Activated naive CD4-positive, alpha-beta T cell (primary cell): ENCODE measurements at regions not wholly inside any gene's neighbourhood (a gene's known extent, or its start where the extent isn't known, plus 50 kb on each side); places are given as distances from the start of the nearest gene placed in this dataset.
A peak's percentile ranks its signal among the peaks of the same experiment; 100 is the strongest.

ENCODE experiments used
- DNase-seq, 4 experiments: peaks; one replicate each; lab custom pipeline; 2025; lab: John Stamatoyannopoulos, UW

DNA sequence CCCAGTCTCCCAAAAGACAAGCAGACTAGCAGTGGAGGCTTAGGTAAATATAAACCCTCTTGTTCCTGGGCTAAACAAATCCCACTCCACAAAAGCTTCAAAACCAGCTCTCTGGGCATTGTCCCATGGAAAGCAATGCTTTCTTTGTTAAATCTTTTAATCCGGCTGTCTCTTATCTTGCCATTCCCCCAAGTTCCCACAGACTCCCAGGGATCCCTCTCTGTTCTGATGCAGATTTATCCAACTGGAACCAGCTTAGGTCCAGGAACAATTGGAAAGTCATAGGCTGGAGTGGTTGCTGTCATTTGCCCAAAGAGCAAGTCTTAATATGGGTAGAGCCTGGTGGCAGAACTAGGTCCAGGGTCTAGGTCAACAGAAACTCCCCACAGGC, 110.1 kb upstream of the ATP1A1 start:
- DNase-seq: no peak

DNA sequence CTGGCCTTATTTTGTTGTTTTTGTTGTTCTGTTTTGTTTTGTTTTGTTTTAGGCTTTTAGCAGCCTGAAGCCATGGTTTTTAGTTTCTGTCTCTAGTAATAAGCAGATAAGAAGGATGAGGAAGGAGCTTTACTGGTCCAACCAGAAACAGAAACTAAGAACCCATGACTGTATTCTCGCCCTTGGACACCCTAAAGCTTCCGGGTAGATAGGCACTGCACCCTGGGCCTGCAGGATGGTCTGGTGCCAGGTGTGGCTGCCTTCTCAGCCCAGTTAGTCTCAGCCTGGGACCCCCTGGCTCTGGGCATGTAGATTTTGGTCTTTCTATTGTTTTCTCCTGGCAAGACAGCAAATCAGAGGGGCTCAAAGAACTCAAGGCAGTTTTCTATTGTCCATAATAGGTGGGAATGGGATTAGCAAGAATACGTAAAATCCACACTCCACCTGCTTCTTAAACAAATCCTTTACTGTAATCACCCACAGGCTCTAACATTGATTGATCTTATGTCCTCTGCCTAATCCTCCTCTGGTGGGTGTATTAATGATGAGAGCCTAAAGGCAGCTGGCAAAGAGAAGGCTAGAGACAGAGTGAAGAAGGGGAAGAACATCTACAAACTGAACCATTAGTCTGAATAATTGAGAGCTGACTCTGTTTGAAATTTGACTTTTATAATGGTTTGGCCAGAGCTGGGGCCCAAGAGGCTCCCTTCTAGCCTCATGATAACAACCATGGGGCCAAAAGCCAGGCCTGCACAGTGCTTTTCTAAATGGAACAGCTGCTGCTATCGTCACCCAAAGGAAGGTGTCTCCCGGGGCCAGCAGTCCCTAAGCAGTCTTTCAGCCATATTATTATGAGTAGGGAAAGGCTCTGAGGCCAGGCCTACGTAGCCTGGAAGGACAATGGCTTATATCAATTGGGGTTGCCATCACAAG, 106.8 kb upstream of the ATP1A1 start:
- no peak for DNase-seq

DNA sequence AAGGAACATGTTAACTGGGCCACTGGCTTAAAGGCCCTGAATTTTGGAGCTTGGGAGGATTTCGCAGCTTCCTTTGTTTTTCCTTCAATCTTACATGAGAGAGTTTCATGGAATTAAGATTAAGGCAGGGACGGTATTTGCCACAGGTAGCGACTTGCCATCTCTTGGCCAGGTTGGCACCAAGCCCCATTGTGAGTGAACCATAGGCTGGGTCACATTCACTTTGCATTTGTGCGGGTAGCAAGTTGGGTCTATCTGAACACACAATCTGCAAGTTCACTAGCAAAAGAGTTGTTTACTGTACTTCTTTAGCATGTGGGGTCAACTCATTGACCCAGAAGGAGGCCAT, 106.2 kb upstream of the ATP1A1 start:
- DNase-seq: no peak

DNA sequence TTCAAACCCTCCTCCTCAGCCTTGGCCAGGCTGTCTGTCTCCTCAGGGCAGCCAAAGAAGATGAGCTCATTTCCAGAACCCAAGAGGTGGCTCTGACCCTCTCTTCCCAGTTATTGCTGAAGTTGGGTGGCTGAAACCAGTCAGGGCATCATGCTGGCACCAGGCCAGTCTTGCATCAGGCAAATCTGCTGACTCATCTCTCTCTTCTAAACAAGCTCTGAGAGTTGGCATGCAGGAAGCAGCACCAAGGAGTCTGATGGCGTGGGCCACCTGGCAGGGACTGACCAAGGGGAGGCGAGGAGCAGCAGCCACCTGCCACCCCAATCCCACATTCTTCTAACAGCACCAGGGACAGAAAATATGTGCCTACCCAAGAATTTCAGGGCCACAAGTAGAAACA, 104.8 kb upstream of the ATP1A1 start:
- DNase-seq: peak in 1 of 4 experiments; percentile 7

DNA sequence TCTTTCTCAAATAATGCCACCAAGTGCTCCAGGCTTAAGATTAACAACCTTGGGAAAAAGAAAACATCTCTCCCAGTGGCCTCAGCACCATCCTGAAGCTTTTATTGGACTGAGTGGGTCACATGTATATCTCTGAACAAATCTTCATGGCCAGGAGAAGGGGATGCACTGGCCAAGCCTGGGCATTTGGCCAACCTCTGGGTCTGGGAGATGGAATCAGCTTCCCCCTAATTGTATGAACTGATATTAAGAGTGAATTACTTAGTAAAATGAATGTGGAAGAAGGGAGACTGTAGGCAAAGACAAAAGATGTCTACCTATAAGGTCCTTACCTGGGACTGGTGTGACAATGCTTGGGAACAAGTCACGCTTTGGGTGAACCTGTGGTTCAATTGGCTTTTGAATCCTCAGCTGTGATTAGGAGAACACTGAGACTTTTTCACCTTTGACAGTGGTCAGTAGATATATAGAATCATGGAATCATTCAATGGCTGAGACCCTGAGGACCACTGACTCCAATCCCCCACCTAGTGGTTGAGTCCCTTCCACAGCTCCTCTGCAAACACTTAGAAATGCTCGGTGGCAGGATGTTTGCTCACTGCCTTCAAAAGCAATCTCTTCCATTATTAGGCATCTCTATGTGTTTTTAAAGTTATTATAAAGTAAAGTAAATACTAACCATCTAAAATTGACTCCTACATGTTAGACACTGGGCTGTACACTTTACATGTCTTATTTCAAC, 102.6 kb upstream of the ATP1A1 start:
- DNase-seq: no peak

DNA sequence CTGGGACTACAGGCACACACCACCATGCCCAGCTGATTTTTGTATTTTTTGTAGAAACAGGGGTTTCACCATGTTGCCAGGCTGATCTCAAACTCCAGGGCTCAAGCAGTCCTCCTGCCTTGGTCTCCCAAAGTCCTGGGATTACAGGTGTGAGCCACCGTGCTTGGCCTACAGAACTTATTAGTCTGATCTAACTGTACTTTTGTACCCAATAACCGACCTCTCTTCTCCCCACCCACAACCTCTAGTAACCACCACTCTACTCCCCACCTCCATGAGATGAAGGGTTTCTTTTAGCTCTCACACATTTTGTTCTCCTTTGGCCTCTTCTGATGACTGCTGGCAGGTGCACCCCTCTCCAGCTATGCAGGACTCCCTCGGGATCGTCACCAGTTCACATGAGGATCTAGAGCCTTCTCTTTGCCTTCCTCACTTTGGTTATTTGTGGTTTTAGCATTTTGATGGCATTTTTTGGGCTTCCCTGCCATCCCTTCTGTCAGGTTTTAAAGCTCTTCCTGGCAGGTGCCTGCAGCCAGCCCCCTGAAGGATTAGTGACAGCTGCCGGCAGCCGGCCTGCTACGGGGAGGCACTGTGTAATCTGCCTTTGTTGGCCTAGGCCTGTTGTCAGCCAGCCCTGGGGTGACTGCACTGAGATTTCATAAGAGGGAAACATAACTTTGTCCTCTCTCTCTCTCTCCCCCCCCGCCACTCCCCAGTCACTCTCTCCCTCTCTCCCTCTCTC, 99.8 kb upstream of the ATP1A1 start:
- no peak for DNase-seq

DNA sequence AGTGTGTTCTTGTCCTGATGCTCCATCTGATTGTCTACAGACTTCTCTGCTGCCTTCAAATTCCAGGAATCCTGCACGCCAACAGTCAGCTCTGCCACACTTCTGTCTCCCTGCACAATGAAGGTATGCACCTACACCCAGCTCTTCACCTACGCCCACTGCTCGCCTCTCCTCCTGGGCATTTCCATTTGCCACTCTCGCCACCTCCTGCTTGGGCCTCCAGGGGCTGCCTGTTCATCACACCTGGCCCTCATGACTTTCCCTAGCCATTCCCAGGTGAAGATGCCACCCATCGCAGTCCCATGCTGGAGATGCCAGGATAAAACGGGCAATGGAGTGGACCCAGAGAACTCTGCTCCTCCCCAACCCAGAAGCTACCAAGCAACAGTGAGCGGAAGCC, 96.5 kb upstream of the ATP1A1 start:
- no peak for DNase-seq

DNA sequence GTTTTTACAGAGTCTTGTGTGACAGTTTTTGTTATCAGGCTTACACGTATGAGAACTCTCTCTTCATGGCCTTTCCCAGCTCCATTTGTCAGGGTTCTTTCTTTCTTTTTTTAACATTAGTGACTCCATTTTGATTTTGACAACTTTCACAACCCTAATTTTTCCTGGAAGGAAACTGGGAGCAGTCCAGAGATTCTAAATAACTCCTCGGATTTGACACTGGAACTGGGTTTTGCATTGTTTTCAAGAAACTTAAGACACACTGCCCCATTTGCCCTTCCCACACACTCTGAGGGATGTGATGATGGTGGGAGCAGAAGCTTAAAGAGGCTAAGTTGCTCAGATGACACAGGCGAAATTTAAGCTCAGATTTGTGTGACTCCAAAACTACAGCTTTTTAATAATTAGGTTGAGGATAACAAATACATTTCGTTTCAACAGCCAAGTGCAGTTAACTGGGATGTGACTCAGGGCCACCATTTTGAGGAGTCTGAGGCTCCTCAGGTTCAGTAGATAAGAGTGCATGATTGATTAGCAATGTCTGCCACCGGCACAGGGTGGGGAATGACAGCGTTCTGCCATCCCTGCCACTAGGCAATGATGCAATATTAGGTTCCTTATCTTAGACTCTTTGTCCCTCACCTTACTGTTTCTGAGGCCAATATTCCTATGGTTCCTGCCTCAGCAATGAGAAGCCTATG, 95.1 kb upstream of the ATP1A1 start:
- DNase-seq: no peak

DNA sequence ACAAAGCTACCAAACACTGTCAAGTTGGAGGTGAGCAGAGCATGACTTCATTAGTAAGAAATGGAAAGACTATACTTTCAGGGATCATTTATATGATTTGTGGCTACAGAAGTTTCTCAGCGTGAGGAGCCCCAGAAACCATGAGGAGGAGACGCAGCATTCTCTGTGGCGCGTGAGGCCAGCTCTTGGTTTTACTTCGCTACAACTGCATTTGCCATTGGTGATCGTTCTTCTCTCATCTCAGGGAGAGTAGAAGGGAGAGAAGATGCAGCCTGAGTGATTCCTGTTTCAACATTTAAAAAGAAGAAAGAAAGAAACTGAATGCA, 94.5 kb upstream of the ATP1A1 start:
- DNase-seq: no peak

DNA sequence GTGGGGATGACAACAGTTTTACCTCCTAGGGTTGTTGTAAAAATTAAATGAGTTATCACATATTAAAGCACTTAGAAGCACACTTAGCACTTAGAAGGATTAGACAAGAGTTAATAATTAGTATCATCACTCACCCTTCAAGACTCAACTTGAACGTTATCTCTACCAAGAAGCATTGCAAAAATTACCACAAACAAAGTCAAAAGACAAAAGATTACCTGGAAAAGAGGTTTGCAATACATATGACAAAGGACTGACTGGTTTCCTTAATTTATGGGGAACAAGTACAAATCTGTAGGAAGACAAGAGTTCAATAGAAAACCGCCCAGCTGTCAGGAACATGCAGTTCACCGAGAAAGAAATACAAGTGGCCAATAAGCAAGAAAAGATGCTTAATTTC, 93.3 kb upstream of the ATP1A1 start:
- no peak for DNase-seq

DNA sequence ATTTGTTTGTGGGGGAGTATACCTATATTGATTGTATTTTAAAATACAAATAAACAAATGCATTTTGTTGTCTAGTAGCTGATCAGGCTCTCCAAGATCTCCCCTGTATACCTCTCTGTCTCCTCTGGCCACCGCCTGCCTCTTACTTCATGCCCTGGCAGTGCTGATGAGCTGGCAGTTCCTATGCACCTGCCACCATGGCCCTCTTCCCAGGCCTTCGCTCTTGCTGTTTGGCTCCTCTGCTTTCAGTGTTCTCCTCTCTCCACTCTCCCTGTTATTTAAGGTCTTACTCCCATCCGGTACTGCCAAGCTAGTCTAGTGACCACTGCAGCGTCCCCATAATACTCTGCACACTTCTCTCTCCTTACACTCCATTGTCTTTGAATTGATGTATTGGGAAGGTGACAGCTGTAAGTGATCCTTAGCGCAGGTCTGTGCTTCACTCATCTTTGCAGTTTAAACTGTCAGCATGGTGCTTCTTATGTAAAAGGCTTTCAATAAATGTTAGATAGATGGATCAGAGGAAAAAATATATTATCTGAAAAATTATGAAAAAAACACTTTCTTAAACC, 88.1 kb upstream of the ATP1A1 start:
- no peak for DNase-seq

DNA sequence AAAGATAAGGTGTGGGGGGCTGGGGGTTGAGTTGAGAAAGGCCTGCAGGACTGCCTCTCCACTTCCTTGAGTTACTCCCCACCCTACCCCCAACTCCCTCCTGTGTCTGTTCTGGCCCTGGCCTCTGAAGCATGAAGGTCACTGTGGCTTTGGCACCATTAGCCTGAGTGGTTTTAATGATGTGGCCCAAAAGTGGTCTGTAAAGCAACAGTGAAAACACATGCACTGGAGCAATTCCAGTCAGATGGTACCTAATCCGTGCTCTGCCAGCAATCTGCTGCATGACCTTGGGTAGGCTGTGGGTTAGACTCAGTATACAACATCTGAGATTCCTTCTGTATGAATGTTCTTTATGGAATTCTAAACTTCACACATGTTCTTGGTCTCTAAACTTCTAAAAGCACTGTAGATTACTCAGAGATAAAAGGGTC, 86.5 kb upstream of the ATP1A1 start:
- no peak for DNase-seq

DNA sequence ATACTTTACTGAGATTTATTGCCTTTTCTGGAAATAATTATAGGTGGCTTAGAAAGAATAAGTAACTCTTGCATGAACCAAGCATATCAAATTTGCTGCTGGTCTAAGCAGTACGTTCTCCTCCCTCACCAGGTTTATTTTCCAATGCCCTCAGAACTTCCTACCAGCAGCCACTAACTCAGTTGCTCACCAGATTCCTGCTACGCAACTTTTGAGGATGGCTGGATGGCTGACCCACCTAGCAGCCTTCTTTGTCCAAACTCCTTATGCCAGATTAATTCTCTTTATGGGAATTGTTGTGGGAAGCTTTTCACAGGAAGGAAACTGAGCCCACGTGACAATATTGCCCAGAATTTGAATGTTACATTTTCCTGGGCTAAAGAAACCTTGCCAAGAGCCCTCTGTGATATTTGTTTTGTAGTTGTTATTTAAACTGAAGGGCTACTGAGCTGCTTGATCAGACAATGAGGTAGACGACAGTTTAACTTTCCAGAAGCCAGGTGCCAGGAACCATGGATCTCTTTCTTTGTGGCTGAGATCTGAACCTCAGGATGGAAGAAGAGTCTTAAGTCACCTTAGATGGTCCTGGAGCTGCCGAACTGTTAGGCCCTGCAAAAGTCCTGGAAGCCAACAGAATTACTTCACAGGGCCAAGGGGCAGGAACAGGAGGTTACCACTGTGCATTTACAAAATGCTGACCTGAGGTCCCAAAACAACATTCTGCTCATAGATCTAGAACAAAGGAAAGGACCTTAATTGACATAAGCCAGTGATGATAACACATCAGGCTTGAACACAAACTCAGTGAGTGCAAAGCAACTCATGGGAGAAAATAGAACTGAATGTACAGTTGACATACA, 85.5 kb upstream of the ATP1A1 start:
- no peak for DNase-seq

DNA sequence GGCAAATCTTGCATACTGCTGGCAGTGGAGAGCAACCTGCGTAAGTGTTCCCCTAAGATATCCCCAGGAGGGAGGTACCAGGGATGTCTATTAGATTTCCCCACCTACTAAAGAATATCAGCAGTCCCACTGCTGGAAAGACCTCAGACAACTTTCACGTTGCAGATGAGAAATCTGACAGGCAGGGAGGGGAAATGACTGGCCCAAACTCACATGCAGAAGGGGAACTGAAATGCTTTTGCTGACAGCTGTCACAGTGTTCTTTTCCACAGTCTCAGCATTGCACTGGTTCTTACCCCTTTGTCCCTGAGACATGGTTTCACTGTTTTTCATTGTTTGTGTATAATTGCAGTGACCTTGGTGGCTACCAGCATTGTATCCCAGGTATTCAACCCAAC, 84.8 kb upstream of the ATP1A1 start:
- no peak for DNase-seq

DNA sequence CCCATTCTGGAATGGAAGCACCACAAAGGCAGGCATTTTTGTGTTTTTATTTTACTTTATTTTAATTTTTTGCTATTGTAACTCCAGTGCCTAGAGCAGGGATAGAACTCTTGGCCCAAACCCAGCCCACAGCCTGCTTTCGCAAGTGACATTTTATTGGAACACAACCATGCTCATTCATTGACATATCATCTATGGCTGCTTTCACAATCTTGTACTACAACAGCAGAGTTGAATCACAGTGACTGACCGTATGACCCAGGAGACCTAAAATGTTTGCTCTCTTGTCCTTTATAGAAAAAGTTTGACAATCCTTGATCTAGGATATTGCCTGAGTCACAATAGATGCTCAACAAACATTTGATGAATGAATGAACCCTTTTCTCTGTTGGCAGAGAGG, 83.9 kb upstream of the ATP1A1 start:
- DNase-seq: no peak

DNA sequence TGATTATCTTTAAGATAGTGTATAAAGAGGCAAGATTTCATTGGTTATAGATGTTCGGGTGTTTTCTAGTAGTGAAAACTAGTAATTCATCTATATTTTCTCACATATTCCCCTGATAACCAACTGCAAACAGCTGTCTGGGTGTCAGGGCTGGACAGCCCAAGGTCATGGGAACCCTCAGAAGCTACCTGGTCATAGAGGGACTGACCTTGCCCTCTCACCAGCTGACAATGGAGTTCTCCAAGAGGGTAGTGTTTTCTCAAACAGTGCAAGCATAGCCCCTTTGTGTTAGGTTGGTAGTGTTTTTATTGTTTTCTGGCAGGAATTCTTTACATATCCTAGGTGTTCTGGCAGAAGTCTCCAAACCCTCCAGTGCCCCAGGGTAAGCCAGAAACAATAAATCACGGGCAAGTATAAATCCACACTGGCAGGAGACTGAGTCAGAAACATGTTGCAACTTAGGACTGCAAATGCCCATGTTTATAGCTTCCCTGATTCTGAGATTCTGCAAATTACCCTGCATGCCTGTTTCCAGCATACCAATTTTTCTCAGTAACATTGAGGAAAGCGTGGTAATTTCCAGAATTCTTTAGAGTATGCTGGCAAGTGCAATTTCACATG, 82.8 kb upstream of the ATP1A1 start:
- DNase-seq: no peak

DNA sequence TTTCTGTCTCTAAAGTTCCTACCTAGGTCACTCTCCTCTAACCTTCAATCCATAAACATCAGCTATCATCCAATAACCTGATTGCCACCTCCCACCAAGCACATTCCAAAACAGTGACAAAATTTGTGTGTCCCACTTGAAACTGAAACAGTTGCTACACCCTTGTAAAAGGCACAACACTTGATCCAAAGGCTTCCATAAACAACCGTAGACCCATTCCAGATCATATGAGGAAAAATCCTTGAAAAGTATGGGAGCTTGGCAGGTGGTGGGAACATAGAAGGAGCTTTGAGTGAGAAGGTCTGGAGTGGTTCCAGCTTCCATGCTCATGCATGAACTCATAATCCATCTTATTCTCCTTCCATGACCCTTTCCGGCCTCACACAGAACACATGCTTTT, 82.0 kb upstream of the ATP1A1 start:
- DNase-seq: no peak

DNA sequence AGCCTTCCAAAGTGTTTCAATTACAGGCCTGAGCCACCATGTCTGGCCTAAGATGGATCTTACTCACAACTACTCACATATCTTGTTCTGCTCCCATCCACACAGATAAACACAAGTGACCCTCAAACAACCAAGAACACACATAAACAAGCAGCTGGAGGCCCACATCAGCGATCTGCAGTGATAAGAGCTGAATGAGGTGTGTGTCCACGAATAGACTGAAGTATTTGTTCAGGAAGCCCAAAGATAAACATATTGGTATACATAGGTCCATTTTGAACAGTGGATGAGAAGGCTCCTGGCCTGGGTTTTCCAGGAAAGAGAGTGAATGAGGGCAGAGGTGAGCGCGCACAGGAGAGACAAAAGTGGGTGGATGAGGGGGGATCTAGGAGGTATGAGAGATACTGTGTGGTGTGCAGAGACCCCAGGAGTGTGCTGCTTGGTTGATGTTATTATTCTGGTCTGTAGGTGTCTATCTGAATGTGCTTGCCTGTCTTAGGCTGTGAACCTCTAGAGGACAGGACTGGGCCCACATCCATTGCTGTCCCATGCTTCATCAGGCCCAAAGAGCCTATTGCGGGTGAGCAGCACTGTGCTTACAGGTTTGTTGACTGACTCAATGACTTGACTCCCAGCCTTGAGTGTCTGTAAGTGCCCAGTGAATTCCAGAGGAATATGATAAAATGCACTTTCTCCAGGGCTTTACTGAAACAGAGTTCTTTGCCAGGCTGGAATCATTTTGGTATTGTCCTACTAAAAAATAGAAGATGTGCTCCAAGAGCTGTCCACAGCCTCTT, 79.9 kb upstream of the ATP1A1 start:
- no peak for DNase-seq

DNA sequence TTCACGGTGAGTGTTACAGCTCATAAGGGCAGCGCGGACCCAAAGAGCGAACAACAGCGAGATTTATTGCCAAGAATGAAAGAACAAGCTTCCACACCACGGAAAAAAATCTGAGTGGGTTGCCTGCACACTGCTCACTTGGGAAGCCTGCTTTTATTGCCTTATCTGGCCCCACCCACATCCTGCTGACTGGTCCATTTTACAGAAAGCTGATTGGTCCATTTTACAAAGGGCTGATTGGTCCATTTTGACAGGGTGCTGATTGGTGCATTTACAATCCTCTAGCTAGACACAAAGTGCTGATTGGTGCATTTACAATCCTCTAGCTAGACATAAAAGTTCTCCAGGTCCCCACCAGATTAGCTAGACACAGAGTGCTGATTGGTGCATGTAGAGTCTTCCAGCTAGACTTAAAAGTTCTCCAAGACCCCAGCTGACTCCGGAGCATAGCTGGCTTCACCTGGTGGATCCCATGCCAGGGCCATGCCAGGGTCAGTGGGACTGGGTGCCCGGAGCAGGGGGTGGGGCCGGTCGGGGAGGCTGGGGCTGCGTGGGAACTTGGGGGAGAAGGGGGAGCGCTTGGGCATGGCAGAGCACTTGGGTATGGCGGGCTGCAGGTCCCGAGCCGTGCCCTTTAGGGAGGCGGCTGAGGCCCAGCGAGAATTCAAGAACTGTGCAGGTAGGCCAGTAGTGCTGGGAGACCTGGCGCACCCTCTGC, 75.4 kb upstream of the ATP1A1 start:
- no peak for DNase-seq
